HG02571 (cell line): ENCODE measurements at regions not wholly inside any gene's neighbourhood (a gene's known extent, or its start where the extent isn't known, plus 50 kb on each side); places are given as distances from the start of the nearest gene placed in this dataset.
"Not testable (repeated sequence)": the region's sequence is repeated elsewhere in the genome, so short reads cannot be mapped to it uniquely, and the experiment has no call there.

Source experiments
- ATAC-seq: cut with Tn5 transposase; IDR thresholded peaks from one replicate; pipeline ENCODE4 v1.9.1; 2021; ENCODE audit warnings: mild to moderate bottlenecking, moderate library complexity; ENCODE audit not compliant: unreplicated experiment

DNA sequence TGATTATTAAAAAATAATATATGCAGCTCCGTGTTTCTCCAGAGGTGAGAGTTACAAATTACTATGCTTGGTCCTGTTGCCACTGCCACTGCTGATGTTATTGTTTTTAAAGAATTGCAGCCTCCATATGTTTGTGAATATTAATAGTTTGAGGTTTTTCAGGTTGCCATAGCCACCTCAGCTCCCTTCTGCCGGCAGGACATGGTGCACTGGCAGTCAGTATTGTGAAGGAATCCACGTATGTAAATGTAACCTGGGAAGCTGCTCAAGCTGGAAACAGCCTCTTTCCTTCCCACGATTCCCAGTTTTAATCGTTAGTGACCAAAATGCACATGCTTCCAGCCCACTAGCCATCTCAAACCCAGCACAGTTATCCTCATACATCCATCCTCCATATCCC is 184.4 kb upstream of the CCNG1 start:
- ATAC-seq = no peak

DNA sequence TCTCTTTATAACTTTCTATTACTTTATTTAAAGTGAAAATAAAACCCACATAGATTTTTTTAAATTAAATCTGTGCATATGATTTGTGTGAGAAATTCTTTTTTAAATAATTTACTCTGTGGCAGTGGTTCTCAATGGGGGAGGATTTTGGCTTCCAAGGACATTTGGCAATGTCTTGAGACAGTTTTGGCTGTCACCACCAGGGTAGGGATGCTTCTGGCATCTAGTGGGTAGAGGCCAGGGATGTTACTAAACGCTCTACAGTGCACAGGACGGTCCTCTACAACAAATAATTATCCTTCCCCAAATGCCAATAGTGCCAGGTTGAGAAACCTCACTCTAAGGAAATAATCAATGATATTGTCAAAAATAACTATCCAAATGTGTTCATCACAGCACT is 177.9 kb upstream of the CCNG1 start:
- ATAC-seq = no peak

DNA sequence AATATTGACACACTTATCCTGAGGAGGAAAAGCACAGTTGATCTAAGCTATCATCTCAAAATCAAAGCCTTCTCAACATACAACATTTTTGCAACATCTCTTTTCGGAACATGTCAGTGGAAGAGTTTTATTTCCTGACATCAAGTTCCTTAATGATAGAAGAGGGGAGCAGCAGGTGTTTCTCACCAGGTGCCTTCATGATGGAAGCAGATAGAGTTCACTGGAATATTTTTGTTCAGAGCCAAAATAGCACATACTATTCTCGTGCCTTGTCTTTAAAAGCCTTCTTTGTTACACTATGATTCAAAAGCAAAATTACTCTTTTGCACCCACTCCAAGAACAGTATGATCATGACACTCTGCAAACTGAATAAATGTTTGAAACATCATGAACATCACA is 176.9 kb upstream of the CCNG1 start:
- ATAC-seq = no peak

DNA sequence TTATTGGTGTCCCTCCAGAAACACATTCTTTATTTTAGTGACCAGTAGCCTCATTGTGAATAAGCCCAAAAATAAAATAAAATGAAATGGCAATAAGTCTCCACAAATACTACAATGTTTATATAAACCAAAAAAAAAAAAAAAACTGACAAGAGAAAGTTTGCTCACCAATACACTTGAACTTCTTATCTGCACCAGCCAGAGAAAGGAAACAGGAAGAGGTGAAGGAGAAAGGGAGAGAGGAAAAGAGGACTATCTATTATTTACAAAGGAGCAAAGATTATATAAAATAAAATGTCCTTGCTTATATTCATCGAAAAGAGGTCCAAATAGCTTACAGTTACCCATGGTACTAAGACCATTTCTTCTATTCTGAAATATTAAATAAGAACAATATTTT is 176.4 kb upstream of the CCNG1 start:
- ATAC-seq = no peak

DNA sequence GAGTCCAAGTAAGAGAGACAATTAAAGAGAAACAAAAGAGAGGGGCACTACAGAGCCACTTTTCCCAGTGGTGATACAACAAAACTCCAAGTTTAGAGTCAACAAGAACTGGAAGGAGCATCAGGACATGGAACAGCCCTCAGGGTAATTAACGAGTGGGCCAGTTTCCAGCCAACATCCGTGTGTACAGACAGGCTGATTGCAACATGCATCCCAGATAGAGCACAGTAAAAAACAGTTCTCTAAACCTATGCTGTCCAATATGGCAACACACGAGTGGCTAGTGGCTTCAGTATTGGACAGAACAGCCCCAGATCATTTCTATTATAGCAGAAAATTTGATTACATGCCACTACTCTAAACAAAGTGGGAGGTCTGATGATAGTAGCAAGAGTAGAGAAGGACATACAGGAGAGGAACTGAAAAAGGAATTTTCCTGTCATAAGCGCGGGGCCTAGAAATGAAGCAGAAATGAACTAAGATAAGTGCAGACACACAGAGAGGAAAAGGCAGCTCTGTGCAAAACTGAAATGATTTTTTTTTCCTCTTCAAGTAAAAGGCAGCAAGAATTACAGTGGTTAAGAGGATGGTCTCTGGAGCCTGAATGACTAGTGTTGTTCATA is 175.6 kb upstream of the CCNG1 start:
- no peak for ATAC-seq

DNA sequence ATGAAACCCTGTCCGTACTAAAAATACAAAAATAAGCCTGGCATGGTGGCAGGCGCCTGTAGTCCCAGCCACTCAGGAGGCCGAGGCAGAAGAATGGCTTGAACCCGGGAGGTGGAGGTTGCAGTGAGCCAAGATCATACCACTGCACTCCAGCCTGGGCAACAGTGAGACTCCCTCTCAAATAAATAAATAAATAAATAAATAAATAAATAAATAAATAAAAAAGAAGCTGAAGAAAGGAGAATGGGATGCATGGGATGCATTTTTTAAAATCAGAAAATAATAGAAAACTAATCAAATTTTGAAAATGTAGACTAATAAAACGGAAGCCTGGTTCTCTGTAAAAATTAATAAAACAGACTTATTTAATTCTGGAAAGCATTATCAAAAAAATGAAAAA is 171.1 kb upstream of the CCNG1 start:
- ATAC-seq = not testable (repeated sequence)

DNA sequence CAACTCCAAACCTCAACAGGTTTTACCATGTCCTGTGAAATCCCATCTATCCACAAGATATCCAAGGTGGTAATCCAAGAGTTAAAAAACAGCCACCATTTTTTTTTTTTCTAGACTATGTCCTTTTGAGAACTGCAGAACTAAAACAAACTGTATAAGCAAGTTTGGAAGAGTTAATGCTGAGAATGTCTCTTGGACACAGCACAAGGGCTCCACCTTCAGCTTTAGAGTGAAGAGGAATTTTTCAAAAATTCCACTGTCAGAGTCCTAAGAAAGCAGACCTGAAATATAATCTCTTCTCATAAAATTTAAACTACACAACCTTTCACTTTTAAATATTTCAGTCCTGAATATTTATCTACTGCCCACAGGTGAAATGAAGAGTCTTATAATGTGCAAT is 167.8 kb upstream of the CCNG1 start:
- no peak for ATAC-seq

DNA sequence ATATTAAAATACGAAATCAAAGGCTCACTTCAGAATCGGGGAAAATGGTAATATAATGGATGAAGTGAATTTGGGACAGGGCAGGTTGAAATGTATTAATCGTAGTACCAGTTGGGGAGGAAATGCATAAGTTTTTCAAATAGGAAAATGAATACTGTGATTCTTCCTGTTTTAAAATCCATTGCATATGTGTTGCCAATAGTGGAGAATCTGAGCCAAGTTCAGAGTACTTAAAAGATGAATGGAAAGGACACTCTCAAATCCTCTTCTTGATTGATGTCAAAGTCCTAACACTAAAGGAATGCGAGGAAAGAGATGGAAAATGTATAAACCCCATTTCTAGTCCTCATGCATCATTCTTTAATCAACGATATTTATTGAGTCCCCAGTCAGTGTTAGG is 160.9 kb upstream of the CCNG1 start:
- no peak for ATAC-seq

DNA sequence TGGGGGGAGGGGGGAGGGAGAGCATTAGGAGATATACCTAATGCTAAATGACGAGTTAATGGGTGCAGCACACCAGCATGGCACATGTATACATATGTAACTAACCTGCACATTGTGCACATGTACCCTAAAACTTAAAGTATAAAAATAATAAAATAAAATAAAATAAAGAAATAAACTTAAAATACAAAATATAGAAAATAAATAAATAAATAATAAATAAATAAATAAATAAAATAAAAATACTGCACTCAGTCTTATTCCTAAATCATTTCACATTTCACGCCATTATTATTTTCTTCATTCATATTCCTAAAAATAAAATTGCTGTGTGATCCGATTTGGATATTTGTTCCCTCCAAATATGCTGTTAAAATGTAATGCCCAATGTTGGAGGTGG is 156.5 kb upstream of the CCNG1 start:
- not testable (repeated sequence) for ATAC-seq

DNA sequence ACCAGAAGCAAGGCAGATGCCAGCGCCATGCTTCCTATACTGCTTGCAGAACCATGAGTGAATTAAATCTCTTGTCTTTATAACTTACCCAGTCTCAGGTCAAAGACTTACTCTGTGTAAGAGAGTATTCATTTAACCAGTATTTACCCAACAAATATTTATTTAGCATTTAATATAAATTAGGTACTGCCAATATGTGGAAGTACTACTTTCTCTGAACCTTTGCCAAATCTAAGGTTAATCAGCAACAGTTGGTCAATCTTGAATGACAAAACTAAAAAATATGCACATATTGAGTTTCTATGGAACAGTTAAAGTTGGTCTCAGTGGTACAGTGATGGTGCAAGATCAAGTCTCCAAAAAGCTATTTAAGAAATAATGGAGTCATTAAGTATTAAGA is 155.9 kb upstream of the CCNG1 start:
- no peak for ATAC-seq

DNA sequence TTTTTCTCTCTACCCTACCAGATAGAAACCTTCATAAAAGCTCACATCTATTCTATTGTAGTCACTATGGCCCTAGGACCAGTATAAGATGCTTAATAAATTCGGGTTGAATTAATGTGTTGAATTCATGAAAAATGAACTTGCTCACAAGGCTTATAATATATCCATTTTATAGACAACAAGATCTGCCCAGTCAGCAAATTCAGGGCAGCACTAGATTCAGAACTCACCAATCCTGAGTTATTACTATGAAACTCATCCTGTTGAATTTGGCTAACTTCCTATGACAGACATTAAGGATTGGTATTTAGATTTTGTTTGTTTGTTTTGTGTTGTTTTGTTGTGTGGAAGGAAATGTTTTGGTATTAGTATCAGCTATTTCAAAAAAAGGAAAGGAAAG is 143.6 kb upstream of the CCNG1 start:
- no peak for ATAC-seq

DNA sequence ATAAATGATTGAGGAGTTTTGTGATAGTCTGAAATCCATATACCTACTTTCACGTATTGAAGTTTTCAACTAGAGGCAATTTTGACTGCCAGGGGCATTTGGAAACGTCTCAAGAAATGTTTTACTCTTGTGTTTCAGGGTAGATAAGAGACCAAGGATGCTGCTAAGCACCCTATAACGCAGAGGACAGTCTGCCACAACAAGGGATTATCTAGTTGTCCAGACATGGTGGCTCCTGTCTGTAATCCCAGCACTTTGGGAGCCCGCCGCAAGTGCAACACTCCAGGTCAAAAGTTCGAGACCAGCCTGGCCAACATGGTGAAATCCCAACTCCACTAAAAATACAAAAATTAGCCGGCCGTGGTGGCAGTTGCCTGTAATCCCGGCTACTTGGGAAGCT is 133.7 kb upstream of the CCNG1 start:
- ATAC-seq = no peak

DNA sequence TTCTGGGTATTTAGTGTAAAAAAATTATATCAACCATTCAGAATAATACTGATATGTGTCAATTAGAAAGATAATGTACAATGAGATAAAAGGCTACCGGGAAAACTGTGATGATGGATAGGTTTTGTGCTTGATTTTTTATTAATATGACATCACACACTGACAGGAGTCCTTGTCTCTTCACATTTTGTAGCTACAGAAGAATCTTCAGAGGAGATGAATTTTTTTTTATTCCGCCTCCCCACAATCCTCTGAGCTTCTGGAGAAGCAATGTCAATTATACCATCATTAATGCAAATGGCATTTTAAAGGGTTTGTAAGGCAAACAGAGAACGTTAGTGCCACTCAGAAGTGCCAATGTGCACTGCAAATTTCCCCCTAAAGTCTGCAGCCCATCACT is 131.7 kb upstream of the CCNG1 start:
- ATAC-seq = no peak

DNA sequence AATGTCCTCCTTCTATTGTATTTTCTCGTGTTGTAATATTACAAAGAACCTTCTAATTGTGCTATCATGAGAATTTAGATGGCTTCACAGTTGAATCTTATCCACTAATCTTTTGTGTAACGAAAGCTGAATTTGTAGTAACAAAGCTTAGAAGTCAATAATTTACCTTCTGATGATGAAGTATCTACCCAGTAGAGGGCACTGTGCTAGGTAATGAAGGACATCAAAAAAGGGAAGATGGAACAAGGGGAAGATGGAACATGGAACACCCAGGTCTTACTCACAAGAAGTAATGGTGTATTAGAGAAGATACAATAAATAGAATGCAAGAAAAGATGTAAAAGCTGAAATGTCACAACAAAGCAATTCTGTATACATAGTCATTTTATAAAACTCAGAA is 131.0 kb upstream of the CCNG1 start:
- no peak for ATAC-seq

DNA sequence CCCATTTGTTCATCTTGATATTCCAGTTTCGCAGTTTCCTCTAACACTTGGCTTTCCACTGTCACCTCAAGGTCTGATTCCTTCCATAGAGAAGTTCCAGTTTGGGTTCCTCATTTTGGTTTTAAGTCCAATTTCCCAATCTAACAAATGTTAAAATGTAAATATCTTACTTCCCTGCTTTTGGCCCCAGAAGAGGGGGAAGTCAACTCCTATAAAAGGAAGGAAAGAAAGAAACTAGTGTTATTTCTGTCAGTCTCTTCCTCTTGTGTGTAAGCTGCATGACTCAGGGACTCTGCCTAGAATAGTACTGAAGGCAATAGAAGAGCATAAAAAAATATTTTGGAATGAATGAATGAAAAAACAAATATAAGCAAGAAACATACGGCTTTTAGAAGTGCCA is 127.5 kb upstream of the CCNG1 start:
- no peak for ATAC-seq

DNA sequence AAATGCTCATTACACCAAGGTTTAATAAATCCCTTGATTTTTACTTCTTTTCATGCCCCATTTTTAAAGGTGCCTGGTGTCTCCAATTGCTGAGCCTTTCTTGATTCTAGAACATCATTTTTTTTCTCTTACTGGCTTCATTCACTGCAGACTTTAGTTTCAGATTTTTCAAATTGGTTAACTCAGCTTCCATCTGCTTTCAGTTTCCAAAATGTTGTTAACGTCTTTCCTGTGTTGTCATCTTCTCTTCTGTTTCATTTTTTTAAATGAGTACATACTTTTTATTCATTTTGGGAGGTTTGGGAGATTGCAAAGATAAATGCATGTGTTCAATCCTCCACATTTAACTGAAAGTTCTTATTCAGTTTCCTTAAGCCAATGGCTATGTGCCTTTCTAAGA is 126.4 kb upstream of the CCNG1 start:
- ATAC-seq = no peak

DNA sequence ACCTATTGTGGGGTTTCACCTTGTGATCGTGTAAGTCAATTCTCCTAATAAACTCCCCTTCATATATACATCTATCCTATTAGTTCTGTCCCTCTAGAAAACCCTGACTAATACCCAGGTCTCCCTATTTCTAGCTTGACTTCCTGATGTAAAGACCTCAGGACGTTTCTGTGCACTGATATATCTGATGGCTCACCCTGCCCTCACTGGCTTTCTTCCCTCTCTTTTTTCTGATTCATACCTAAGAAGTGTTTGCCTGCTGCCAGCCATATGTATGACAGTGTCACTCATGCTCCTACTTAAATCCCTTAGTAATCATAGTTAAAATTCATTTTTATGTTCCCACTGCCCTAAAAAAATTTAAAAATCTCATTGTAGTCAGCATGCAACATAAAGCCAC is 124.8 kb upstream of the CCNG1 start:
- ATAC-seq = no peak

DNA sequence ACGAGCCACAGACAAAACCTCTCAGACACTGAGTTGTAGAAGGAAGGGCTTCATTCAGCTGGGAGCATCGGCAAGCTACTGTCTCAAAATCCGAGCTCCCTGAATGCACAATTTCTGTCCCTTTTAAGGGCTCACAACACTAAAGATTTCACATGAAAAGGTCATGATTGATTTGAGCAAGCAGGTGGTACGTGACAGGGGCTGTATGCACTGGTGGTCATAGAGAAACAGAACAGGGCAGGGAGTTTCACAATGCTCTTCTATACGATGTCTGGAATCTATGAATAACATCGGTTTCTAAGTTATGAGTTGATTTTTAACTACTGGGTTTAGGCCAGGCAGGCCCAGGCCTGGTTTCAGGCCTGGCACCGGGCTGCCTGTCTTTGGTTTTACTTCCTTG is 124.3 kb upstream of the CCNG1 start:
- ATAC-seq = not testable (repeated sequence)

DNA sequence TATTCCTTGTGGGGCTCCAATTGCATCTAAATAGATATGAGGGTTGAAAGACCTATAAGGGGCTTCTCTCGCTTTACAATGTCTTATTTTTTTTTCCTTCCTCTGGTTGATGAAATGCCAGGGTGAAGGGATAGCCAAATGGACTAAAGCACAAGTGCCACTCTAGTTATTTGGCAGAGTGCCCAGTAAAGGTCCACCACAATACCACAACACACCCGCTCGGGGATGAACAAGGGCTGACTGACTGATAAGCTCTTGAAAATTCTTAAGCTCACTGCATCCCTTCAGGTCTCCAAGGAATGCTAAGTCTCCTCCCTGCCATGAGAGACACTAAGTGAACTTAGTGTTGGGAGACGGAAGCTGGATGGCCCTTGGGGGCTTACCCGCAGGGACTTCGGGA is 121.0 kb upstream of the CCNG1 start:
- ATAC-seq = not testable (repeated sequence)

DNA sequence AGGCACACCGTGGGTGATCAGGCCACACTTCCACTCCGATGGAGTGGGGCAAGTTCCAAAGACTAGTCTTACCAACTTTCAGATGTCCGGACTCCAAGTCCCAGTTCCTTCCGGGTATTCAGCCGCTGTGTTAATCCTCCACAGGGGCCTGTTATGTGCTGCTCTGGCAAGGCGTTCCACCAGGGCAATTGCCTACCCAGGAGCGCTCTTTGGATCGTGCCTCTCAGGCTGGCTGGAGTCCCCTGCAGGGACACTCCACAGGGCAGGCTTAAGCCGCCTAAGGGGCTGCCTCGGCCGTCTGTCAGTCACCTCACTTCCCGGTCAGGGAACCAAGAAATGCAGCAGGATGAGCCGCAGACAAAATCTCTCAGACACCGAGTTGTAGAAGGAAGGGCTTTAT is 118.7 kb upstream of the CCNG1 start:
- no peak for ATAC-seq

DNA sequence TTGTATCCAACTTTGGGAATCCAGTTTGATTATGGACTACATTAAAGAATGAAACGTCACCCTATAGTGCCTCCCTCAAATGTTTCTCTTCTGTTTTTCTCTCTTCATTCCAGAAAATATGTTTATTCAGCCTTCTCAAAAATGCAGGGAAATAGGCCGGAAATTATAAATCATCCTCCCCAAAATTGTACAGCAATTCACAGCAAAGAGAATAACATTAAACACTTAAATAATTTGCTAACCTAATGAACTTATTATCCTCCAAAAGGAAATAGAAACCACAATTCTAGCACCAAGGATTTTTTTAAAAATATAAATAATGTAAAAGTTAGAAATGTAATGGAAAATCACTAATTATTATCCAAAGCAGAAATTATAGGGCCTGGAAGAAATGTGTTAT is 115.9 kb upstream of the CCNG1 start:
- no peak for ATAC-seq

DNA sequence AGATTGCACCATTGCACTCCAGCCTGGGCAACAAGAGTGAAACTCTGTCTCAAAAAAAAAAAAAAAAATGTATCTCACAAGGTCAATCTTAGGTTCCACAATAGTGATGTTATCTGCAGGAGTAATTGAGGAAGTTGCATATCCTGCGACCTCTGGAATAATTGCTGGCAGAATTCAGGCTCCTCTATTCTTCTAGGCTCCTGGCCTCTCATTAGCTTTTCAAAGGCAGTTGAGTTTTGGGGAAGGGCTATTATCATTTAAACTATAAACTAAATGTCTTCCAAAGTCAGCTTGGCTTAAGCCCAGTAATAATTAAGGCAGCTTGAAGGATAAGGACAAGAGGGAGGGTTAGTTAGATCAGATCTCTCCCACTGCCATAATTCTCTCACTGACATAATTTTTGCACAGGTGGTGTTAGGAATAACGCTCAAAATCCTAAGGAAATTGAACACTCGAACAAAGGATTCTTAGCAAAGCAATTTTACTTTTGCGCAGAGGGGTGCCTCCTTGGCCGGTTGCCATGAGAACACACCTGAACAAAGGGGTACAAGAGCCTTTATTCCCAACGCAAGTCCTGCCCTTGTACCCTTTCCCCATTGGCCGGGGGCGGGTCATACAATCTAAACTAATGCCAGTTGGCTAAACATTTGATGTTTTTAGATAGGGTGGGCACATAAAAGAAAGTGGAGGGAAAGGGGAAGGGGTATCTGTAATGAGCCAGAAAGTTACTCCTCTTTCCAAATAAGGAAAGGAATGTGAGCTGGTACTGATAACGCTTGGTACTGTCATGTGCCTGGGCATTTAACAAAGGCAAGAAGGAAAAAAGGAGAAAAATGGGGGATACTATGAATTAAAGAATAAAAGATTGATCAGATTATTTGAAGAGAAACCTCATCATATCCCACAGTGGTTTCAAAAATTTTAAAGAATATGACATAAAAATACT is 106.4 kb upstream of the CCNG1 start:
- no peak for ATAC-seq

DNA sequence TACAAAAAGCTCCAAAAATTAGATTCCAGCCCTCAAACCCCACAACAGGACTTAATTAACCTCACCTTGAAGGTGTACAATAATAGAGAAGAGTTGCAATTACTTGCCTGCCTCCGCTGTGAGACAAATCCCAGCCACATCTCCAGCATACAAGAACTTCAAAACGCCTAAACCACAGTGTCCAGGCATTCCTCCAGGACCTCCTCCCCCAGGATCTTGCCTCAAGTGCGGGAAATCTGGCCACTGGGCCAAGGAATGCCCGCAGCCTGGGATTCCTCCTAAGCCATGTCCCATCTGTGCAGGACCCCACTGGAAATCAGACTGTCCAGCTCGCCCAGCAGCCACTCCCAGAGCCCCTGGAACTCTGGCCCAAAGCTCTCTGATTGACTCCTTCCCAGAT is 101.3 kb upstream of the CCNG1 start:
- not testable (repeated sequence) for ATAC-seq
